Urothelium cell line (cell line): ENCODE measurements at regions not wholly inside any gene's neighbourhood (a gene's known extent, or its start where the extent isn't known, plus 50 kb on each side); places are given as distances from the start of the nearest gene placed in this dataset.

Source experiments
- DNase-seq: peaks from one replicate; pipeline ENCODE4 v3.0.0; 2011; ENCODE audit warnings: low spot score, mixed read lengths
- FAIRE-seq: peaks from 2 replicates; lab custom pipeline; 2011; peaks lifted over from hg19 to GRCh38; lab: Jason Lieb, UNC

GRCh38 chr1:37270639-37271038 is 203.7 kb upstream of the ZC3H12A start:
- DNase-seq (no peak), FAIRE-seq (no peak)

DNA sequence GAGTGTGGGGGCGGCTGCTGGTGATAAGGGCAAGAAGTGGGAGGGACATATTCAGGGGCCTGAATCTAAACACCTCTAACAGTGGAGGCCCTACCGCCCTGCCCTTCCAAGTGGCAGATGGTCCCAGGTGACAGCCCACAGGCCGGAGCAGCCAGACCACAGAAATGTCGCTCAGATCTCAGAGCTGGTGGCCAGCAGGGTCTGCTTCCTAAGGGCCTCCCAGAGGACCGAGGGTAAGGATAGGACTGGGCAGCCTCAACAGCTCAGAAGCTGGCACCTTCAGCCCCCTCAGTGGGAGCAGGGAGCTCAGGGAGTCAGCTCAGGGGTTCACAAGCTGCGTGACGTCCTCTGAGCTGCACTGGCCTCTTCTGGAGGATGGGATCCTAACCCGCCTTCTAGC is 201.8 kb upstream of the ZC3H12A start:
- DNase-seq (no peak), FAIRE-seq (no peak)

- DNase-seq (no peak), FAIRE-seq (no peak)
Observed at GRCh38 chr1:37274486-37274885, 199.9 kb upstream of the ZC3H12A start.

- FAIRE-seq (no peak), DNase-seq (no peak)
Observed at GRCh38 chr1:37274938-37275631, 199.3 kb upstream of the ZC3H12A start.

GRCh38 chr1:37277366-37277765 is 197.0 kb upstream of the ZC3H12A start:
- DNase-seq (no peak), FAIRE-seq (no peak)

- FAIRE-seq: no peak
- no peak for DNase-seq
Observed at GRCh38 chr1:37281354-37281753, 193.0 kb upstream of the ZC3H12A start.

DNA sequence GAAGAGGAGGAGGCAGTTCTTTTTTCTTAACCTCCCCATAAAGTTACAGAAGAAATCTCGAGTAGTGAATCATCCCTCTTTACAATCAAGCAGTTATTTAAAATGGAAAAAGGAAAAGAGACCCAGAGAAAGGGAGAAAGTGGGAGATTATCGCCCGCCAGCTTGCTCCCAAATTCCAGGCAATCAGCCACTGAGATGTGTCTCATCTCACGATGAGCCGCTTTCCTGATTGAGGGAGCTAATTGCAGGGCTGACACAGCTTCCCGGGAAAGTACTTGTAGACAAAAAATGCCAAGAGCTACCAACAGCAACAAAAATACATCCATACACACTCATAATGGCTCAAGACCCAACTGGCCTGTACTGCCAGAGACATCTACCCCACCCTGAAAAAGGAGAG is 191.6 kb upstream of the ZC3H12A start:
- FAIRE-seq: no peak
- DNase-seq: no peak

GRCh38 chr1:37284053-37284452 is 190.3 kb upstream of the ZC3H12A start:
- DNase-seq (no peak), FAIRE-seq (no peak)

GRCh38 chr1:37286881-37287280 is 187.5 kb upstream of the ZC3H12A start:
- no peak for FAIRE-seq
- no peak for DNase-seq

GRCh38 chr1:37288900-37289299 is 185.5 kb upstream of the ZC3H12A start:
- no peak for FAIRE-seq
- DNase-seq: no peak

GRCh38 chr1:37290718-37291117 is 183.7 kb upstream of the ZC3H12A start:
- FAIRE-seq: no peak

GRCh38 chr1:37292789-37293188 is 181.6 kb upstream of the ZC3H12A start:
- DNase-seq (no peak), FAIRE-seq (no peak)

More at GRCh38 chr1:37290718-37291117, 183.7 kb upstream of the ZC3H12A start:
- DNase-seq: no peak

DNA sequence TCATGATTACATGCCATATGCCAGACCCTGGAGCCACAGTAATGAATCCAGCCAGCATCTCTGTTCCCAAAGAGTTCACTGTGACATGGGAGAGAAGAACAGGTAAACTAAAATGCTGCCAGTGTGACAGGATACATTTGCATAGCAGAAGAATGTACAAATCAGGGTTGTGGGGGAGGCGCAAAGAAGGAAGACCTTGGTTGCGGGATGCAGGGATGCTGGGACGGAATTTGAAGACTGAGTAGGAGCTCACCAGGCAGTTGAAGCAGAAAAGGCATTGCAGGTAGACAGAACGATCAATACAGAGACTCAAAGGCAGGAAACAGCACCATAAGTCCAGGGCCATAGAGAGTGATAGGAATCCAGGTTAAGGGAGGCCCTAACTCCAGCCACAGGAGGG is 180.3 kb upstream of the ZC3H12A start:
- FAIRE-seq (no peak), DNase-seq (no peak)

DNA sequence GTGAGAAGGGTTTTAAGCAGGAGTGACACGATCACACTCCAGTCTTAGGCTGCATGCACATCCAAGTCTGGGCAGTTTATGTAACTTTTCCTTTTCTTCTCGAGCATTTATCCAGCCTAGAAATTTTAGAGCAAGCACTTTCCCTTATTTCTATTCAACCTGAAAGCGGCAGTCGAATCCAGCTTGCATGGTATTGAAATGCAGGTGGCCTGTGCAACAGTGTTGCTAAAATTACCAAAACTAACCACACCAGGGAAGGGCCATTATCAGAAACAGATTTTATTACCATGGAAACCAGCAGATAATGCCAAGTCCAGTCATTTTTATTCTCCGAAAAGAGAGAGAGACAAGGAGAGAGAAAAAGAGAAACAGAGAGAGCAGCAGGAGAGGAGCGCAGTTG is 179.9 kb upstream of the ZC3H12A start:
- DNase-seq (no peak), FAIRE-seq (no peak)

- no peak for DNase-seq
- no peak for FAIRE-seq
Observed at GRCh38 chr1:37298769-37299168, 175.6 kb upstream of the ZC3H12A start.

GRCh38 chr1:37299216-37299615 is 175.2 kb upstream of the ZC3H12A start:
- DNase-seq (no peak), FAIRE-seq (no peak)

DNA sequence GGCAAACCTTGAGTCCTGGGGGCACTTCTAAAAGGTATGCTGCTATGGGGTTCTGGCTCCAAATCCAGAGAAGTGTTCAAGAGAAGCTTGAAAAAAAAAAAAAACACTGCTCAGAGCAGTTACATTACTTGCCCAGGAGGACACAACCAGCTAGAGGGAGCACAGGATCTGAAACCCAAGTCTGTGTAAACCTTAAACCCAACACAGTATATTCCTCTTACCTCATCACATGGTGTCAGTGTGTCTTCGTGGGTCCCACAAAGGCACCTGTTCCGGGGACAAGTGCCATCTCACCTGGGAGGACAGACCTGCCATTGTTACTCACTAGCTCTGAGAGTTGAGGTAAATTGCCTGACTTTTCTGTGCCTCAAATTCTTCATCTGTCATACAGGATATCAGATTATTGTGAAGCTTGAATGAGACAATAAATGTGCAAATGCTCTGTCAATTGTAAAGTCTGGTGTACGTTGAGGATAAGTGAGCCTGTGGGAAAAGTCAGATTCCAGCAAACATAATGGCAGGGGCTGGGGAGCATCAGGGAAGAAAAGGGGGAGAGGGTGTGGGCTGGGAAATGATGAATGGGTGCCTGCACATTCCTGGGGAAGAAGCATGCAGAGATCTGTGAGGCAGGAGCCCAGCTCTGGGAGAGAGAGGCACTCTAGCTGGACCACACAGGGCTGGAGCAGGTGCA is 170.4 kb upstream of the ZC3H12A start:
- no peak for DNase-seq
- FAIRE-seq: no peak

- no peak for FAIRE-seq
- no peak for DNase-seq
Observed at GRCh38 chr1:37305108-37305507, 169.3 kb upstream of the ZC3H12A start.

- FAIRE-seq: no peak
- no peak for DNase-seq
Observed at GRCh38 chr1:37305841-37306240, 168.5 kb upstream of the ZC3H12A start.

DNA sequence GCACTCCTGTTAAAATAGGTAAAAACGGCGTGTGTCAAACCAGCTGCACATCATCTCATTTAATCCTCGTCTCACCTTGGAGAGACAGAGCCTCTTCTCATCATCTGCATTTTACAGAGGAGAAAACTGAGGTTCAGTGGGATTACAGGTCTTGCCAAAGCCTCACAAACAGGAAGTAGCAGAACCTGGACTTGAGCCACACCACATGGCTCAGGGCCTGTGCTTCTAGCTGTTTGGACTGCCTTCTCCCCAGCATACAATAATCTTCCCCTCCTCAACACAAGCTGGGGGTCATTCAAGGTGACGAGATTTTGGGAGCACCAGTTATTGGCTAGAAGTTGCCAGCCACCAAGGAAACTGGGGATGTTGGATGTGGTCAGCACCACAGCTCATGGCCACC is 167.9 kb upstream of the ZC3H12A start:
- DNase-seq (no peak), FAIRE-seq (no peak)

GRCh38 chr1:37306871-37307270 is 167.5 kb upstream of the ZC3H12A start:
- FAIRE-seq (no peak), DNase-seq (no peak)
